HG02852 (cell line): ENCODE measurements at regions not wholly inside any gene's neighbourhood (a gene's known extent, or its start where the extent isn't known, plus 50 kb on each side); places are given as distances from the start of the nearest gene placed in this dataset.

Source experiments
- ATAC-seq: cut with Tn5 transposase; IDR thresholded peaks from one replicate; pipeline ENCODE4 v1.9.1; 2021; ENCODE audit warnings: mild to moderate bottlenecking, moderate library complexity; ENCODE audit not compliant: unreplicated experiment

GRCh38 chr13:44210525-44210924 is 163.1 kb upstream of the SERP2 start:
- ATAC-seq: no peak

- no peak for ATAC-seq
These were observed 162.3 kb upstream of the SERP2 start for GRCh38 chr13:44211286-44211685.

GRCh38 chr13:44211704-44212346 is 161.8 kb upstream of the SERP2 start:
- no peak for ATAC-seq

- ATAC-seq: no peak
These were observed 160.8 kb upstream of the SERP2 start for GRCh38 chr13:44212633-44213396.

GRCh38 chr13:44218501-44219240 is 155.0 kb upstream of the SERP2 start:
- no peak for ATAC-seq

GRCh38 chr13:44219577-44220548 is 153.8 kb upstream of the SERP2 start:
- ATAC-seq: no peak

GRCh38 chr13:44220948-44221347 is 152.7 kb upstream of the SERP2 start:
- no peak for ATAC-seq

GRCh38 chr13:44221657-44222056 is 152.0 kb upstream of the SERP2 start:
- no peak for ATAC-seq

- ATAC-seq: no peak
These were observed 149.7 kb upstream of the SERP2 start for GRCh38 chr13:44223770-44224444.

- no peak for ATAC-seq
These were observed 149.0 kb upstream of the SERP2 start for GRCh38 chr13:44224450-44225149.

GRCh38 chr13:44229371-44230030 is 144.1 kb upstream of the SERP2 start:
- no peak for ATAC-seq

- no peak for ATAC-seq
These were observed 143.6 kb upstream of the SERP2 start for GRCh38 chr13:44230071-44230470.

GRCh38 chr13:44230736-44231135 is 142.9 kb upstream of the SERP2 start:
- ATAC-seq: no peak

GRCh38 chr13:44231786-44232516 is 141.7 kb upstream of the SERP2 start:
- no peak for ATAC-seq

- ATAC-seq: no peak
These were observed 140.8 kb upstream of the SERP2 start for GRCh38 chr13:44232774-44233173.

GRCh38 chr13:44234566-44234965 is 139.1 kb upstream of the SERP2 start:
- ATAC-seq: no peak

GRCh38 chr13:44236370-44236769 is 137.3 kb upstream of the SERP2 start:
- ATAC-seq: no peak

GRCh38 chr13:44236801-44237207 is 136.8 kb upstream of the SERP2 start:
- no peak for ATAC-seq
